IMR-90 (cell line): ENCODE measurements at regions not wholly inside any gene's neighbourhood (a gene's known extent, or its start where the extent isn't known, plus 50 kb on each side); places are given as distances from the start of the nearest gene placed in this dataset.

Experiments
- ATAC-seq: fragments of 200-7000 bp; cut with Tn5 transposase; 2 replicates; pipeline ENCODE4 v1.9.1; 2020; ENCODE audit warnings: low read depth, mild to moderate bottlenecking, moderate library complexity
- BruUV-seq: library from RNA; stranded (reverse); fragments of 400-500 nt; replicated peaks from 2 replicates; lab custom pipeline; 2021; lab: Mats Ljungman, UMichigan
- CTCF ChIA-PET: fragments of 300-600 bp; formaldehyde crosslinking; extraction: SDS; loops from one replicate; lab custom pipeline; 2021; ENCODE audit warnings: antibody characterized with exemption; lab: Yijun Ruan, JAX
- POLR2A ChIA-PET: fragments of 300-600 bp; sonication (Branson Sonifier 250); formaldehyde crosslinking; loops from one replicate; lab custom pipeline; 2022; ENCODE audit warnings: antibody characterized with exemption; ENCODE audit not compliant: unreplicated experiment; lab: Charles Lee
- DNase-seq: peaks from one replicate; pipeline ENCODE4 v3.0.0; 2013
- H2AFZ ChIP-seq: replicated peaks from 2 replicates; pipeline ENCODE3; 2013; ENCODE audit warnings: low read length, mild to moderate bottlenecking; ENCODE audit not compliant: poor library complexity
- H2AK5ac ChIP-seq: 2 replicates; pipeline ENCODE4 v1.6.1; 2013; ENCODE audit warnings: low read depth, low read length, inconsistent platforms
- H2AK9ac ChIP-seq: replicated peaks from 2 replicates; pipeline ENCODE3; 2013; ENCODE audit warnings: mild to moderate bottlenecking, low read depth, low read length, moderate library complexity; ENCODE audit not compliant: poor library complexity
- H2BK120ac ChIP-seq: 2 replicates; pipeline ENCODE4 v1.6.1; 2013; ENCODE audit warnings: low read depth, low read length, inconsistent platforms
- H2BK15ac ChIP-seq: 3 replicates; pipeline ENCODE4 v1.6.1; 2013; ENCODE audit warnings: low read depth, low read length, inconsistent platforms
- H2BK20ac ChIP-seq: 2 replicates; pipeline ENCODE4 v1.6.1; 2013; ENCODE audit warnings: low read depth, mild to moderate bottlenecking, inconsistent platforms, low read length, moderate library complexity
- H2BK5ac ChIP-seq: 2 replicates; pipeline ENCODE4 v1.6.1; 2013; ENCODE audit warnings: mild to moderate bottlenecking, low read depth, low read length, inconsistent platforms; ENCODE audit not compliant: poor library complexity, severe bottlenecking
- H3K14ac ChIP-seq: replicated peaks from 2 replicates; pipeline ENCODE4 v1.6.1; 2013; ENCODE audit warnings: low read depth, low read length, inconsistent platforms
- H3K18ac ChIP-seq: 2 replicates; pipeline ENCODE4 v1.6.1; 2013; ENCODE audit warnings: low read depth, low read length, control low read depth
- H3K23ac ChIP-seq: 2 replicates; pipeline ENCODE4 v1.6.1; 2013; ENCODE audit warnings: low read depth, low read length, inconsistent platforms
- H3K27ac ChIP-seq: 2 replicates; pipeline ENCODE4 v1.5.1; 2013; ENCODE audit warnings: mild to moderate bottlenecking, control low read depth, low read length; ENCODE audit not compliant: insufficient read depth
- H3K27me3 ChIP-seq: 2 replicates; pipeline ENCODE4 v1.6.1; 2013; ENCODE audit warnings: low read length; ENCODE audit not compliant: control insufficient read depth, insufficient read depth
- H3K36me3 ChIP-seq: 2 replicates; pipeline ENCODE4 v1.6.1; 2013; ENCODE audit warnings: low read length, mixed read lengths; ENCODE audit not compliant: control insufficient read depth, insufficient read depth
- H3K4ac ChIP-seq: 2 replicates; pipeline ENCODE4 v1.6.1; 2013; ENCODE audit warnings: low read depth, low read length, inconsistent platforms
- H3K4me1 ChIP-seq: 2 replicates; pipeline ENCODE4 v1.6.1; 2013; ENCODE audit warnings: low read length, mixed read lengths; ENCODE audit not compliant: control insufficient read depth, insufficient read depth
- H3K4me2 ChIP-seq: 2 replicates; pipeline ENCODE4 v1.6.1; 2013; ENCODE audit warnings: low read depth, mild to moderate bottlenecking, control low read depth, low read length, moderate library complexity
- H3K4me3 ChIP-seq: 2 replicates; pipeline ENCODE4 v1.5.1; 2013; ENCODE audit warnings: low read depth, mild to moderate bottlenecking, control low read depth, low read length, moderate library complexity; ENCODE audit not compliant: insufficient read depth
- H3K56ac ChIP-seq: 2 replicates; pipeline ENCODE4 v1.6.1; 2013; ENCODE audit warnings: low read length, inconsistent platforms; ENCODE audit not compliant: insufficient read depth; ENCODE audit errors: extremely low read depth
- H3K79me1 ChIP-seq, 2 experiments: 2 replicates each; pipeline ENCODE4 v1.6.1; 2013; ENCODE audit warnings: low read length in 2 of 2, inconsistent platforms in 1 of 2, low read depth in 1 of 2
- H3K9ac ChIP-seq: 2 replicates; pipeline ENCODE4 v1.6.1; 2013; ENCODE audit warnings: low read depth, low read length, control low read depth
- H3K9me1 ChIP-seq: 2 replicates; pipeline ENCODE4 v1.6.1; 2013; ENCODE audit warnings: low read length, inconsistent platforms; ENCODE audit not compliant: insufficient read depth
- H3K9me3 ChIP-seq: 2 replicates; pipeline ENCODE4 v1.6.1; 2013; ENCODE audit warnings: low read length; ENCODE audit not compliant: control insufficient read depth, insufficient read depth
- H4K20me1 ChIP-seq: 2 replicates; pipeline ENCODE4 v1.6.1; 2013; ENCODE audit warnings: low read length, inconsistent platforms; ENCODE audit not compliant: insufficient read depth
- H4K5ac ChIP-seq: 2 replicates; pipeline ENCODE4 v1.6.1; 2013; ENCODE audit warnings: mild to moderate bottlenecking, low read depth, low read length, control low read depth
- H4K8ac ChIP-seq, 2 experiments: 2 replicates each; pipeline ENCODE4 v1.6.1; 2013; ENCODE audit warnings: low read depth in 2 of 2, low read length in 2 of 2, control low read depth in 1 of 2, inconsistent platforms in 1 of 2
- H4K91ac ChIP-seq: 2 replicates; pipeline ENCODE4 v1.6.1; 2013; ENCODE audit warnings: low read depth, low read length, inconsistent platforms; ENCODE audit not compliant: insufficient read depth
- BHLHE40 ChIP-seq: fragments of 150-350 bp; IDR thresholded peaks from 2 replicates; pipeline ENCODE4 v1.6.1; 2016; ENCODE audit warnings: mild to moderate bottlenecking, low read depth, low read length
- CEBPB ChIP-seq: IDR thresholded peaks from 2 replicates; pipeline ENCODE4 v1.6.1; 2012; ENCODE audit warnings: low read depth, low read length, improper control_type of control experiment
- CHD1 ChIP-seq: IDR thresholded peaks from 2 replicates; pipeline ENCODE4 v1.6.1; 2012; ENCODE audit warnings: low read depth, low read length, improper control_type of control experiment
- FOS ChIP-seq: fragments of 150-350 bp; IDR thresholded peaks from 2 replicates; pipeline ENCODE4 v1.6.1; 2016; ENCODE audit warnings: low read depth, low read length
- MAFK ChIP-seq: IDR thresholded peaks from 2 replicates; pipeline ENCODE4 v1.6.1; 2012; ENCODE audit warnings: low read depth, low read length, improper control_type of control experiment
- MAZ ChIP-seq: IDR thresholded peaks from 2 replicates; pipeline ENCODE4 v1.6.1; 2012; ENCODE audit warnings: low read depth, mild to moderate bottlenecking, low read length, improper control_type of control experiment, moderate library complexity, borderline replicate concordance
- MXI1 ChIP-seq: IDR thresholded peaks from 2 replicates; pipeline ENCODE4 v1.6.1; 2012; ENCODE audit warnings: low read depth, mild to moderate bottlenecking, low read length, moderate library complexity, borderline replicate concordance
- NFE2L2 ChIP-seq: fragments of 150-350 bp; IDR thresholded peaks from 2 replicates; pipeline ENCODE4 v1.6.1; 2016; ENCODE audit warnings: low read depth, mild to moderate bottlenecking, low read length
- POLR2A ChIP-seq: IDR thresholded peaks from 2 replicates; pipeline ENCODE4 v1.6.1; 2012; ENCODE audit warnings: mild to moderate bottlenecking, low read depth, low read length
- RAD21 ChIP-seq: IDR thresholded peaks from 2 replicates; pipeline ENCODE4 v1.6.1; 2012; ENCODE audit warnings: low read length, improper control_type of control experiment
- RCOR1 ChIP-seq: IDR thresholded peaks from 2 replicates; pipeline ENCODE4 v1.6.1; 2012; ENCODE audit warnings: mild to moderate bottlenecking, low read length, improper control_type of control experiment; ENCODE audit not compliant: insufficient replicate concordance
- RFX5 ChIP-seq: IDR thresholded peaks from 2 replicates; pipeline ENCODE4 v1.8.0; 2012; ENCODE audit warnings: low read depth, mild to moderate bottlenecking, low read length, moderate library complexity
- SMC3 ChIP-seq: fragments of 150-350 bp; IDR thresholded peaks from 2 replicates; pipeline ENCODE4 v1.6.1; 2016; ENCODE audit warnings: low read depth, mild to moderate bottlenecking, antibody characterized with exemption, low read length, moderate library complexity
- WGBS, 2 experiments: methylation state at CpG; one replicate each; pipeline versions ENCODE4 v1.1.5 to v1.1.7; 2013; ENCODE audit warnings: missing lambda C conversion rate in 2 of 2; ENCODE audit not compliant: insufficient read length in 1 of 2; ENCODE audit errors: extremely low coverage in 2 of 2; 5-methylcytosine and 5-hydroxymethylcytosine counted together
- dilution Hi-C: fragments of 300-500 bp; cut with HindIII; formaldehyde crosslinking; loops from one replicate; pipeline ENCODE4 v1.14.3; 2018; ENCODE audit warnings: low sequenced_read_pairs; ENCODE audit not compliant: unreplicated experiment
- in situ Hi-C: fragments of 300-500 bp; cut with MboI; formaldehyde crosslinking; loops from 3 replicates; pipeline ENCODE4 v1.14.3; 2019; ENCODE audit warnings: low sequenced_read_pairs, inconsistent platforms, mixed read lengths
- intact Hi-C: fragments of 100-400 bp; cut with micrococcal nuclease; formaldehyde crosslinking; loops from 2 replicates; pipeline ENCODE4 v1.10.0; 2022
- TF ChIP-seq, protein P1 (sequence below): fragments of 150-350 bp; IDR thresholded peaks from 2 replicates; pipeline ENCODE4 v1.6.1; 2017; ENCODE audit warnings: mild to moderate bottlenecking, antibody characterized with exemption, low read length, low read depth
- TF ChIP-seq, protein P2 (sequence below): fragments of 150-350 bp; IDR thresholded peaks from 2 replicates; pipeline ENCODE4 v1.6.1; 2016; ENCODE audit warnings: low read depth, mild to moderate bottlenecking, low read length, moderate library complexity, borderline replicate concordance
- TF ChIP-seq, protein P3 (sequence below): conservative IDR thresholded peaks from 2 replicates; pipeline ENCODE4 v1.5.1; 2012; ENCODE audit warnings: mild to moderate bottlenecking, low read depth, low read length, improper control_type of control experiment

DNA sequence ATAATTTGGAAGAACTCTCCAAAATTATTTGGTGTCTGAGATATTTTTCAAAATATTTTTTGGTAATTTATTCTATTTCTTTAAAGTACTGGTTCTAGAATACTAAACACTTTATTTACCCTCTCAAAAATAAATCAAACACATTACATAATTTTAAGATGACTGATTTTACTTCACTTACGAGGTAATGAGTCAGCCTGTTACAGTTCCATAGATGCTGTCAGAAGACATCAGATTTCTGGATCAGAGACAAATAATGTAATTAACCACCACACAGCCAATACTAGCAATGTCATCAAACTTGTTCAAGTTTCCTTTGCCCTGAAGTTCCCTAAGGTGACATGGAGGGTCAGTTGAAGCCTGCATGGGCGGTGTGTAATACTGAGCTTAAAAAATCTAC lies 106.1 kb upstream of the CDH9 start:
- ATAC-seq: no peak

More for the DNA sequence above, 106.1 kb upstream of the CDH9 start:
- no CpG with 5 or more reads among the region's 2 CpGs for WGBS, 2 experiments
- H3K27ac ChIP-seq: no peak overlapping the region
- dilution Hi-C loops: no loop called here
- H3K4me3 ChIP-seq: no peak overlapping the region
- no peak overlapping the region for H4K5ac ChIP-seq
- no peak overlapping the region for H2BK120ac ChIP-seq
- no peak overlapping the region for H3K18ac ChIP-seq
- intact Hi-C loops: no loop called here
- H2BK20ac ChIP-seq: no peak overlapping the region
- no peak overlapping the region for H2BK15ac ChIP-seq
- H3K36me3 ChIP-seq: no peaks in the 10 kb centered on the region
- no TSS peak for BruUV-seq
- ChIA-PET POLR2A (no interaction called here), CTCF (no interaction called here)
- H4K20me1 ChIP-seq: no peaks in the 10 kb centered on the region
- H2BK5ac ChIP-seq: no peak overlapping the region
- H3K4me1 ChIP-seq: no peaks in the 10 kb centered on the region
- H4K91ac ChIP-seq: no peak overlapping the region
- no peak overlapping the region for H2AK5ac ChIP-seq
- no peak overlapping the region for H3K4me2 ChIP-seq
- no peak overlapping the region for H3K9ac ChIP-seq
- H3K9me3 ChIP-seq: no peaks in the 10 kb centered on the region
- H2AFZ ChIP-seq: no peak overlapping the region
- in situ Hi-C loops: no loop called here
- DNase-seq: no peak
- H3K79me1 ChIP-seq: no peaks in the 10 kb centered on the region
- H3K27me3 ChIP-seq: no peaks in the 10 kb centered on the region
- no peaks in the 10 kb centered on the region for H3K9me1 ChIP-seq
- TF ChIP-seq MAFK (no peak), MXI1 (no peak), POLR2A (no peak), RAD21 (no peak), RCOR1 (no peak), SMC3 (no peak), NFE2L2 (no peak), MAZ (no peak), CEBPB (no peak), BHLHE40 (no peak), FOS (no peak), CHD1 (no peak), RFX5 (no peak)
- TF ChIP-seq, protein P1, sequence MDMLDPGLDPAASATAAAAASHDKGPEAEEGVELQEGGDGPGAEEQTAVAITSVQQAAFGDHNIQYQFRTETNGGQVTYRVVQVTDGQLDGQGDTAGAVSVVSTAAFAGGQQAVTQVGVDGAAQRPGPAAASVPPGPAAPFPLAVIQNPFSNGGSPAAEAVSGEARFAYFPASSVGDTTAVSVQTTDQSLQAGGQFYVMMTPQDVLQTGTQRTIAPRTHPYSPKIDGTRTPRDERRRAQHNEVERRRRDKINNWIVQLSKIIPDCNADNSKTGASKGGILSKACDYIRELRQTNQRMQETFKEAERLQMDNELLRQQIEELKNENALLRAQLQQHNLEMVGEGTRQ: no peak
- TF ChIP-seq, protein P2, sequence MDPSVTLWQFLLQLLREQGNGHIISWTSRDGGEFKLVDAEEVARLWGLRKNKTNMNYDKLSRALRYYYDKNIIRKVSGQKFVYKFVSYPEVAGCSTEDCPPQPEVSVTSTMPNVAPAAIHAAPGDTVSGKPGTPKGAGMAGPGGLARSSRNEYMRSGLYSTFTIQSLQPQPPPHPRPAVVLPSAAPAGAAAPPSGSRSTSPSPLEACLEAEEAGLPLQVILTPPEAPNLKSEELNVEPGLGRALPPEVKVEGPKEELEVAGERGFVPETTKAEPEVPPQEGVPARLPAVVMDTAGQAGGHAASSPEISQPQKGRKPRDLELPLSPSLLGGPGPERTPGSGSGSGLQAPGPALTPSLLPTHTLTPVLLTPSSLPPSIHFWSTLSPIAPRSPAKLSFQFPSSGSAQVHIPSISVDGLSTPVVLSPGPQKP: no peak
- TF ChIP-seq, protein P3, sequence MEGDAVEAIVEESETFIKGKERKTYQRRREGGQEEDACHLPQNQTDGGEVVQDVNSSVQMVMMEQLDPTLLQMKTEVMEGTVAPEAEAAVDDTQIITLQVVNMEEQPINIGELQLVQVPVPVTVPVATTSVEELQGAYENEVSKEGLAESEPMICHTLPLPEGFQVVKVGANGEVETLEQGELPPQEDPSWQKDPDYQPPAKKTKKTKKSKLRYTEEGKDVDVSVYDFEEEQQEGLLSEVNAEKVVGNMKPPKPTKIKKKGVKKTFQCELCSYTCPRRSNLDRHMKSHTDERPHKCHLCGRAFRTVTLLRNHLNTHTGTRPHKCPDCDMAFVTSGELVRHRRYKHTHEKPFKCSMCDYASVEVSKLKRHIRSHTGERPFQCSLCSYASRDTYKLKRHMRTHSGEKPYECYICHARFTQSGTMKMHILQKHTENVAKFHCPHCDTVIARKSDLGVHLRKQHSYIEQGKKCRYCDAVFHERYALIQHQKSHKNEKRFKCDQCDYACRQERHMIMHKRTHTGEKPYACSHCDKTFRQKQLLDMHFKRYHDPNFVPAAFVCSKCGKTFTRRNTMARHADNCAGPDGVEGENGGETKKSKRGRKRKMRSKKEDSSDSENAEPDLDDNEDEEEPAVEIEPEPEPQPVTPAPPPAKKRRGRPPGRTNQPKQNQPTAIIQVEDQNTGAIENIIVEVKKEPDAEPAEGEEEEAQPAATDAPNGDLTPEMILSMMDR: no peak
- H4K8ac ChIP-seq: no peak overlapping the region
- H2AK9ac ChIP-seq: no peak overlapping the region
- no peak overlapping the region for H3K56ac ChIP-seq
- H3K14ac ChIP-seq: no peak overlapping the region
- H3K23ac ChIP-seq: no peak overlapping the region
- H3K4ac ChIP-seq: no peak overlapping the region
